ENCODE measurements at regions not wholly inside any gene's neighbourhood (a gene's known extent, or its start where the extent isn't known, plus 50 kb on each side); places are given as distances from the start of the nearest gene placed in this dataset.

DNA sequence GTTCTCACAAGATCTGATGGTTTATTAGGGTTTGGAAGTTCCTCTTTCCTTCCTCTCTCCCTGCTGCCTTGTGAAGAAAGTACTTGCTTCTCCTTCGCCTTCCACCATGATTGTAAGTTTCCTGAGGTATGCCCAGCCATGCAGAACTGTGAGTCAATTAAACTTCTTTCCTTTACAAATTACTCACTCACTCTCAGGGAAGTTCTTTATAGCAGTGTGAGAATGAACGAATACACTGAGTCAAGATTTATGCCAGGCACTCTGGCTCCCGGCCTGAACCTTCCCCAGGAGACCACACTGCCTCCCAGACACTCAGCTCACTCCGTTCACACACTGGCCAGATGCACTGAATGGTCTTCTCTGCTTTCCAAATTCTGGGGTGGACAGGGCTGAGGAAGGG, 308.3 kb upstream of the AJAP1 start:
- ChIA-PET CTCF (no interaction called here), POLR2A (ENCODE audit: unreplicated experiment) (no interaction called here)
- Histone ChIP-seq H3K4ac (ENCODE audit: low read depth, low read length) (no peak overlapping the region), H2AFZ (replicated peaks; ENCODE audit: low read length, poor library complexity) (no peak overlapping the region), H4K5ac (ENCODE audit: low read depth, low read length) (no peak overlapping the region), H3K9me1 (ENCODE audit: insufficient read depth, low read length) (no peaks in the 10 kb centered on the region), H3K23ac (ENCODE audit: low read depth, low read length) (no peak overlapping the region), H2BK20ac (ENCODE audit: low read depth, low read length) (no peak overlapping the region), H2BK120ac (ENCODE audit: low read depth, low read length) (no peak overlapping the region), H4K8ac (ENCODE audit: low read depth in 2 of 2, low read length in 2 of 2) (no peak overlapping the region), H3K4me3 (ENCODE audit: insufficient read depth, low read depth, low read length) (no peak overlapping the region), H2BK5ac (ENCODE audit: low read depth, low read length, poor library complexity, severe bottlenecking) (no peak overlapping the region), H4K20me1 (ENCODE audit: insufficient read depth, low read length) (no peaks in the 10 kb centered on the region), H3K36me3 (ENCODE audit: control insufficient read depth, insufficient read depth, low read length) (no peaks in the 10 kb centered on the region), H3K27me3 (ENCODE audit: control insufficient read depth, insufficient read depth, low read length) (no peaks in the 10 kb centered on the region), H3K18ac (ENCODE audit: low read depth, low read length) (no peak overlapping the region), H3K9ac (ENCODE audit: low read depth, low read length) (no peak overlapping the region), H3K14ac (replicated peaks; ENCODE audit: low read depth, low read length) (no peak overlapping the region), H3K27ac (ENCODE audit: insufficient read depth, low read length) (no peak overlapping the region), H3K4me1 (ENCODE audit: control insufficient read depth, insufficient read depth, low read length) (no peaks in the 10 kb centered on the region), H3K79me1 (ENCODE audit: low read depth in 1 of 2, low read length in 2 of 2) (no peaks in the 10 kb centered on the region), H3K9me3 (ENCODE audit: control insufficient read depth, insufficient read depth, low read length) (peaks cover 44% of the 10 kb centered on the region), H3K56ac (ENCODE audit: extremely low read depth, insufficient read depth, low read length) (no peak overlapping the region), H2BK15ac (ENCODE audit: low read depth, low read length) (no peak overlapping the region), H4K91ac (ENCODE audit: insufficient read depth, low read depth, low read length) (no peak overlapping the region), H2AK5ac (ENCODE audit: low read depth, low read length) (no peak overlapping the region), H3K4me2 (ENCODE audit: low read depth, low read length) (no peak overlapping the region), H2AK9ac (replicated peaks; ENCODE audit: low read depth, low read length, poor library complexity) (no peak overlapping the region)
- TF ChIP-seq CHD1 (IDR thresholded peaks at IDR 0.05; ENCODE audit: low read depth, low read length), result no peak
- TF ChIP-seq, protein P1, sequence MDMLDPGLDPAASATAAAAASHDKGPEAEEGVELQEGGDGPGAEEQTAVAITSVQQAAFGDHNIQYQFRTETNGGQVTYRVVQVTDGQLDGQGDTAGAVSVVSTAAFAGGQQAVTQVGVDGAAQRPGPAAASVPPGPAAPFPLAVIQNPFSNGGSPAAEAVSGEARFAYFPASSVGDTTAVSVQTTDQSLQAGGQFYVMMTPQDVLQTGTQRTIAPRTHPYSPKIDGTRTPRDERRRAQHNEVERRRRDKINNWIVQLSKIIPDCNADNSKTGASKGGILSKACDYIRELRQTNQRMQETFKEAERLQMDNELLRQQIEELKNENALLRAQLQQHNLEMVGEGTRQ (IDR thresholded peaks at IDR 0.05; ENCODE audit: low read depth, low read length), result no peak
- TF ChIP-seq POLR2A (IDR thresholded peaks at IDR 0.05; ENCODE audit: low read depth, low read length), result no peak
- no peak for TF ChIP-seq MAFK (IDR thresholded peaks at IDR 0.05; ENCODE audit: low read depth, low read length)
- no peak for TF ChIP-seq RFX5 (IDR thresholded peaks at IDR 0.05; ENCODE audit: low read depth, low read length)
- no peak for TF ChIP-seq RCOR1 (IDR thresholded peaks at IDR 0.05; ENCODE audit: insufficient replicate concordance, low read length)
- BruUV-seq (replicated peaks), result no TSS peak
- WGBS, 2 experiments (ENCODE audit: extremely low coverage in 2 of 2, insufficient read length in 1 of 2), result no CpG with 5 or more reads among the region's 4 CpGs
- in situ Hi-C loops (cut with MboI; ENCODE audit: low sequenced_read_pairs), result no loop called here
- ATAC-seq (ENCODE audit: low read depth), result no peak
- no peak for DNase-seq
- dilution Hi-C loops (cut with HindIII; ENCODE audit: low sequenced_read_pairs, unreplicated experiment), result no loop called here
- intact Hi-C loops (cut with micrococcal nuclease), result no loop called here
